HepG2 (cell line): ENCODE measurements at regions not wholly inside any gene's neighbourhood (a gene's known extent, or its start where the extent isn't known, plus 50 kb on each side); places are given as distances from the start of the nearest gene placed in this dataset.

Experiments used
- ATAC-seq: fragments of 200-7000 bp; cut with Tn5 transposase; 3 replicates; pipeline ENCODE4 v1.9.1; 2020; ENCODE audit warnings: mild to moderate bottlenecking, moderate library complexity
- BruUV-seq: library from RNA; stranded (reverse); fragments of 400-500 nt; replicated peaks from 2 replicates; lab custom pipeline; 2021; lab: Mats Ljungman, UMichigan
- CTCF ChIA-PET: fragments of 300-600 bp; formaldehyde crosslinking; extraction: SDS; loops from one replicate; lab custom pipeline; 2021; ENCODE audit warnings: low total read pairs, inconsistent platforms, low intra/inter-chr PET ratio; lab: Yijun Ruan, JAX
- POLR2A ChIA-PET: fragments of 350-600 bp; sonication (Branson Sonifier 250); formaldehyde crosslinking; loops from one replicate; lab custom pipeline; 2020; ENCODE audit warnings: antibody characterized with exemption, inconsistent platforms; lab: Yijun Ruan, JAX
- DNase-seq: peaks from one replicate; pipeline ENCODE4 v3.0.0-alpha.2; 2015; ENCODE audit warnings: low spot score
- FAIRE-seq: peaks from 3 replicates; lab custom pipeline; 2011; peaks lifted over from hg19 to GRCh38; lab: Jason Lieb, UNC
- H2AFZ ChIP-seq: one replicate; pipeline ENCODE4 v1.6.1; 2011; ENCODE audit warnings: low read length, inconsistent platforms
- H3K27ac ChIP-seq: fragments of 300-600 bp; 3 replicates; pipeline ENCODE4 v1.8.0; 2011; ENCODE audit warnings: mixed run types, mild to moderate bottlenecking, mixed read lengths, low read length, inconsistent platforms; ENCODE audit not compliant: insufficient read depth; ENCODE audit errors: extremely low read length
- H3K27me3 ChIP-seq, 2 experiments: fragments of 200-600 bp in 1 of 2; 2 replicates in 1 of 2; 3 replicates in 1 of 2; pipeline versions ENCODE4 v1.6.0 to v1.8.0; 2011; ENCODE audit warnings: low read length in 2 of 2, mild to moderate bottlenecking in 2 of 2, moderate library complexity in 2 of 2, inconsistent platforms in 1 of 2; ENCODE audit not compliant: insufficient read depth in 2 of 2, control insufficient read depth in 1 of 2
- H3K36me3 ChIP-seq, 2 experiments: fragments of 200-600 bp in 1 of 2; replicated peaks in 1 of 2; 2 replicates in 1 of 2; 3 replicates in 1 of 2; pipeline versions ENCODE4 v1.5.1 to v1.8.0; 2011; ENCODE audit warnings: low read length in 2 of 2, inconsistent platforms in 1 of 2; ENCODE audit not compliant: insufficient read depth in 2 of 2, control insufficient read depth in 1 of 2
- H3K4me1 ChIP-seq: 2 replicates; pipeline ENCODE4 v1.5.1; 2012; ENCODE audit warnings: low read length, inconsistent platforms; ENCODE audit not compliant: insufficient read depth
- H3K4me2 ChIP-seq: 2 replicates; pipeline ENCODE4 v1.6.0; 2011; ENCODE audit warnings: low read depth, low read length, inconsistent platforms
- H3K4me3 ChIP-seq, 3 experiments: fragments of 200-600 bp in 1 of 3; sonication (generic), shearing (Covaris generic) in 1 of 3; replicated peaks in 1 of 3; 2 replicates each; pipeline ENCODE4 v1.5.1; 2011 to 2016; ENCODE audit warnings: low read length in 3 of 3, inconsistent platforms in 2 of 3, low read depth in 2 of 3, mild to moderate bottlenecking in 2 of 3, control low read depth in 1 of 3, mixed read lengths in 1 of 3; ENCODE audit not compliant: insufficient read depth in 1 of 3
- H3K79me2 ChIP-seq: one replicate; pipeline ENCODE4 v1.6.1; 2011; ENCODE audit warnings: low read length, inconsistent platforms; ENCODE audit not compliant: insufficient read depth
- H3K9ac ChIP-seq: 2 replicates; pipeline ENCODE4 v1.6.0; 2011; ENCODE audit warnings: mild to moderate bottlenecking, low read depth, low read length, inconsistent platforms; ENCODE audit not compliant: insufficient read depth
- H3K9me3 ChIP-seq: 2 replicates; pipeline ENCODE4 v1.5.1; 2012; ENCODE audit warnings: mild to moderate bottlenecking, low read length
- H4K20me1 ChIP-seq: 2 replicates; pipeline ENCODE4 v1.6.0; 2011; ENCODE audit warnings: inconsistent platforms, mild to moderate bottlenecking, low read length, moderate library complexity; ENCODE audit not compliant: insufficient read depth
- ATF7 ChIP-seq, 2 experiments: fragments of 450-650 bp in 1 of 2; sonication (generic) in 1 of 2; formaldehyde crosslinking in 1 of 2; IDR thresholded peaks; 2 replicates each; pipeline versions ENCODE4 v1.4.0 to v1.6.1; 2016 to 2020; ENCODE audit warnings: antibody characterized with exemption in 1 of 2, mild to moderate bottlenecking in 1 of 2, missing genetic modification reagents in 1 of 2
- EP300 ChIP-seq, 3 experiments: sonication (generic) in 1 of 3; formaldehyde crosslinking in 1 of 3; IDR thresholded peaks; 2 replicates each; pipeline versions ENCODE4 v1.5.1 to v1.6.1; 2011 to 2020; ENCODE audit warnings: low read depth in 2 of 3, low read length in 2 of 3, borderline replicate concordance in 1 of 3, improper control_type of control experiment in 1 of 3, mild to moderate bottlenecking in 1 of 3, missing genetic modification reagents in 1 of 3, moderate library complexity in 1 of 3
- FOXA3 ChIP-seq: IDR thresholded peaks from 2 replicates; pipeline ENCODE4 v1.6.1; 2016; ENCODE audit warnings: missing genetic modification reagents, missing compliant biosample characterization
- PHB2 ChIP-seq: fragments of 450-650 bp; IDR thresholded peaks from 2 replicates; pipeline ENCODE4 v1.6.1; 2018; ENCODE audit not compliant: partially characterized antibody
- PRMT3 ChIP-seq: sonication (generic); formaldehyde crosslinking; IDR thresholded peaks from 2 replicates; pipeline ENCODE4 v1.8.1; 2022; ENCODE audit warnings: low read depth, mild to moderate bottlenecking, moderate library complexity, missing genetic modification reagents, borderline replicate concordance
- RXRA ChIP-seq: sonication (generic); formaldehyde crosslinking; IDR thresholded peaks from 2 replicates; pipeline ENCODE4 v1.5.1; 2020; ENCODE audit warnings: missing genetic modification reagents
- SMARCE1 ChIP-seq: fragments of 450-650 bp; IDR thresholded peaks from 2 replicates; pipeline ENCODE4 v1.6.1; 2017; ENCODE audit warnings: borderline replicate concordance
- THAP8 ChIP-seq: sonication (generic); formaldehyde crosslinking; IDR thresholded peaks from 2 replicates; pipeline ENCODE4 v1.5.1; 2020; ENCODE audit warnings: missing genetic modification reagents, mild to moderate bottlenecking, borderline replicate concordance
- ZHX1 ChIP-seq: sonication (generic); formaldehyde crosslinking; IDR thresholded peaks from 2 replicates; pipeline ENCODE4 v1.8.1; 2022; ENCODE audit warnings: low read depth, mild to moderate bottlenecking, missing genetic modification reagents
- ZNF251 ChIP-seq: sonication (generic); formaldehyde crosslinking; IDR thresholded peaks from 2 replicates; pipeline ENCODE4 v1.9.0; 2021; ENCODE audit warnings: mild to moderate bottlenecking, missing genetic modification reagents
- ZNF34 ChIP-seq: sonication (generic); formaldehyde crosslinking; IDR thresholded peaks from 2 replicates; pipeline ENCODE4 v1.4.0; 2020; ENCODE audit warnings: mild to moderate bottlenecking, missing genetic modification reagents, borderline replicate concordance
- ZNF546 ChIP-seq: sonication (generic); formaldehyde crosslinking; conservative IDR thresholded peaks from 2 replicates; pipeline ENCODE4 v1.8.1; 2023; ENCODE audit warnings: mild to moderate bottlenecking, missing genetic modification reagents
- WGBS: methylation state at CpG from one replicate; pipeline ENCODE4 v1.1.6; 2017; ENCODE audit warnings: low lambda C conversion rate; 5-methylcytosine and 5-hydroxymethylcytosine counted together
- in situ Hi-C: cut with HindIII; loops from 2 replicates; pipeline ENCODE4 v1.10.0; 2017; ENCODE audit warnings: low pct_unique_long_range_greater_than_20kb; ENCODE audit not compliant: extremely low pct_ligation_motif_present
- intact Hi-C: fragments of 100-400 bp; cut with micrococcal nuclease; formaldehyde crosslinking; loops from one replicate; pipeline ENCODE4 v1.10.0; 2022; ENCODE audit not compliant: unreplicated experiment

- TF ChIP-seq ZHX1: no peak
- no peak for TF ChIP-seq SMARCE1
- TF ChIP-seq ZNF34: no peak
- TF ChIP-seq, all 625 proteins: peak for 0
These were observed 406.1 kb downstream of the MAFB start (continued) for GRCh38 chr20:40282941-40283340.

GRCh38 chr20:40282541-40282940, 406.5 kb downstream of the MAFB start:
- ChIA-PET POLR2A (no interaction called here), CTCF (no interaction called here)
- DNase-seq (no peak), FAIRE-seq (no peak), ATAC-seq (no peak)
- Histone ChIP-seq H3K9me3 (no peaks in the 10 kb centered on the region), H3K4me3 (no peak overlapping the region), H4K20me1 (no peaks in the 10 kb centered on the region), H3K4me2 (no peak overlapping the region), H3K36me3 (no peaks in the 10 kb centered on the region), H3K27ac (no peak overlapping the region), H3K9ac (no peak overlapping the region), H3K79me2 (no peaks in the 10 kb centered on the region), H3K27me3 (no peaks in the 10 kb centered on the region), H3K4me1 (no peaks in the 10 kb centered on the region), H2AFZ (no peak overlapping the region)
- 0% methylated on average over 2 of the region's 2 CpGs for WGBS
- BruUV-seq: no TSS peak
- intact Hi-C loops (no loop called here), in situ Hi-C loops (no loop called here)
- TF ChIP-seq ZNF546 (CRISPR knock-in tag) (no peak), RXRA (CRISPR knock-in tag) (no peak), PHB2 (no peak), EP300 (IDR thresholded peaks at IDR 0.05; ENCODE audit: low read depth in 2 of 2, low read length in 2 of 2) (no peak), EP300 (CRISPR knock-in tag; IDR thresholded peaks at IDR 0.05; ENCODE audit: borderline replicate concordance) (no peak), PRMT3 (CRISPR knock-in tag) (no peak), ZNF251 (CRISPR knock-in tag) (no peak), FOXA3 (CRISPR knock-in tag) (no peak), THAP8 (CRISPR knock-in tag) (no peak), ATF7 (IDR thresholded peaks at IDR 0.05) (no peak), ATF7 (CRISPR knock-in tag; IDR thresholded peaks at IDR 0.05) (no peak)
